HepG2 (cell line): ENCODE measurements at regions not wholly inside any gene's neighbourhood (a gene's known extent, or its start where the extent isn't known, plus 50 kb on each side); places are given as distances from the start of the nearest gene placed in this dataset.

Source experiments
- AFF4 ChIP-seq: sonication (generic); formaldehyde crosslinking; IDR thresholded peaks from 2 replicates; pipeline ENCODE4 v1.4.0; 2020; ENCODE audit warnings: missing genetic modification reagents
- ATF3 ChIP-seq: sonication (generic); formaldehyde crosslinking; IDR thresholded peaks from 2 replicates; pipeline ENCODE4 v1.4.0; 2020; ENCODE audit warnings: missing genetic modification reagents
- DMAP1 ChIP-seq: IDR thresholded peaks from 2 replicates; pipeline ENCODE4 v1.6.1; 2016
- ERF ChIP-seq: IDR thresholded peaks from 2 replicates; pipeline ENCODE4 v1.6.1; 2018; ENCODE audit warnings: missing biosample characterization, missing genetic modification reagents
- ETV5 ChIP-seq: IDR thresholded peaks from 2 replicates; pipeline ENCODE4 v1.6.1; 2018; ENCODE audit warnings: missing biosample characterization, missing genetic modification reagents, inconsistent platforms, borderline replicate concordance
- GATAD1 ChIP-seq: IDR thresholded peaks from 2 replicates; pipeline ENCODE4 v1.6.1; 2016; ENCODE audit warnings: missing genetic modification reagents, missing compliant biosample characterization
- GATAD2A ChIP-seq: IDR thresholded peaks from 2 replicates; pipeline ENCODE4 v1.6.1; 2016
- ONECUT2 ChIP-seq: sonication (generic); formaldehyde crosslinking; IDR thresholded peaks from 2 replicates; pipeline ENCODE4 v1.4.0; 2020; ENCODE audit warnings: missing genetic modification reagents
- POGK ChIP-seq: sonication (generic); formaldehyde crosslinking; conservative IDR thresholded peaks from 2 replicates; pipeline ENCODE4 v1.8.0; 2022; ENCODE audit warnings: mild to moderate bottlenecking, moderate library complexity, missing genetic modification reagents
- PRDM15 ChIP-seq: sonication (generic); formaldehyde crosslinking; IDR thresholded peaks from 2 replicates; pipeline ENCODE4 v1.4.0; 2020; ENCODE audit warnings: missing genetic modification reagents
- RXRB ChIP-seq: IDR thresholded peaks from 2 replicates; pipeline ENCODE4 v1.6.1; 2016; ENCODE audit warnings: borderline replicate concordance, missing genetic modification reagents, missing compliant biosample characterization
- STAT5B ChIP-seq: sonication (generic); formaldehyde crosslinking; IDR thresholded peaks from 2 replicates; pipeline ENCODE4 v1.4.0; 2020; ENCODE audit warnings: missing genetic modification reagents
- TCF7L2 ChIP-seq: IDR thresholded peaks from 2 replicates; pipeline ENCODE4 v1.6.1; 2011; ENCODE audit warnings: mild to moderate bottlenecking, low read depth, low read length, moderate library complexity
- TGIF2 ChIP-seq: IDR thresholded peaks from 2 replicates; pipeline ENCODE4 v1.6.1; 2016; ENCODE audit warnings: control low read depth, missing compliant biosample characterization
- YEATS4 ChIP-seq: sonication (generic); formaldehyde crosslinking; IDR thresholded peaks from 2 replicates; pipeline ENCODE4 v1.4.0; 2020; ENCODE audit warnings: missing genetic modification reagents, borderline replicate concordance
- ZNF101 ChIP-seq: sonication (generic); formaldehyde crosslinking; IDR thresholded peaks from 2 replicates; pipeline ENCODE4 v1.4.0; 2020; ENCODE audit warnings: mild to moderate bottlenecking, low read depth, missing genetic modification reagents, borderline replicate concordance
- ZNF124 ChIP-seq: sonication (generic); formaldehyde crosslinking; IDR thresholded peaks from 2 replicates; pipeline ENCODE4 v1.4.0; 2020; ENCODE audit warnings: missing genetic modification reagents
- ZNF331 ChIP-seq: sonication (generic); formaldehyde crosslinking; IDR thresholded peaks from 2 replicates; pipeline ENCODE4 v1.4.0; 2020; ENCODE audit warnings: missing genetic modification reagents
- ZNF430 ChIP-seq: sonication (generic); formaldehyde crosslinking; IDR thresholded peaks from 2 replicates; pipeline ENCODE4 v1.9.0; 2021; ENCODE audit warnings: mild to moderate bottlenecking, missing genetic modification reagents
- ZNF709 ChIP-seq: sonication (generic); formaldehyde crosslinking; IDR thresholded peaks from 2 replicates; pipeline ENCODE4 v1.5.0; 2020; ENCODE audit warnings: mild to moderate bottlenecking, missing genetic modification reagents
- ZNF720 ChIP-seq: sonication (generic); formaldehyde crosslinking; IDR thresholded peaks from 2 replicates; pipeline ENCODE4 v1.4.0; 2020; ENCODE audit warnings: missing genetic modification reagents
- ZNF75D ChIP-seq: sonication (generic); formaldehyde crosslinking; IDR thresholded peaks from 2 replicates; pipeline ENCODE4 v1.8.1; 2023; ENCODE audit warnings: missing genetic modification reagents, mild to moderate bottlenecking, borderline replicate concordance
- ZNF782 ChIP-seq: sonication (generic); formaldehyde crosslinking; IDR thresholded peaks from 2 replicates; pipeline ENCODE4 v1.4.0; 2020; ENCODE audit warnings: missing genetic modification reagents, mild to moderate bottlenecking, borderline replicate concordance

GRCh38 chr2:41836948-41837347 lies 210.9 kb upstream of the PKDCC start (continued):
- no peak for TF ChIP-seq PRDM15
- TF ChIP-seq ZNF331 (CRISPR knock-in tag) = peak; percentile 73
- no peak for TF ChIP-seq TCF7L2
- TF ChIP-seq ZNF430 (CRISPR knock-in tag) = peak; percentile 37; the same call in 1 of the 2 replicates
- peak; percentile 60; the same call in 1 of the 2 replicates for TF ChIP-seq ATF3
- TF ChIP-seq ZNF709 (CRISPR knock-in tag) = peak; percentile 86
- 0 out of 2 replicates have a peak, but pooled peaks have one; percentile 58 for TF ChIP-seq TGIF2
- peak; percentile 93; the same call in 1 of the 2 replicates for TF ChIP-seq STAT5B (CRISPR knock-in tag)
- TF ChIP-seq ZNF75D (CRISPR knock-in tag) = 0 out of 2 replicates have a peak, but pooled peaks have one; percentile 62
- TF ChIP-seq POGK (CRISPR knock-in tag) = peak; percentile 61; the same call in 1 of the 2 replicates
- TF ChIP-seq ZNF720 = peak; percentile 87; the same call in 1 of the 2 replicates
- TF ChIP-seq ZNF124 (CRISPR knock-in tag) = peak; percentile 58; the same call in 1 of the 2 replicates
- TF ChIP-seq GATAD1 (CRISPR knock-in tag) = 0 out of 2 replicates have a peak, but pooled peaks have one; percentile 39
- no peak for TF ChIP-seq ZNF101 (CRISPR knock-in tag)
- TF ChIP-seq ONECUT2 (CRISPR knock-in tag) = 0 out of 2 replicates have a peak, but pooled peaks have one; percentile 29
- TF ChIP-seq DMAP1 (CRISPR knock-in tag) = 0 out of 2 replicates have a peak, but pooled peaks have one; percentile 32
- TF ChIP-seq ETV5 = 0 out of 2 replicates have a peak, but pooled peaks have one; percentile 14
- no peak for TF ChIP-seq YEATS4 (CRISPR knock-in tag)
- TF ChIP-seq RXRB = peak; percentile 48; the same call in 1 of the 2 replicates
- TF ChIP-seq ZNF782 = no peak
- TF ChIP-seq AFF4 (CRISPR knock-in tag) = no peak
- TF ChIP-seq ERF (CRISPR knock-in tag) = peak; percentile 47; the same call in 1 of the 2 replicates
- peak; percentile 42; the same call in 1 of the 2 replicates for TF ChIP-seq GATAD2A (CRISPR knock-in tag)
